Left cardiac atrium (tissue), 4 donors: ENCODE measurements at regions not wholly inside any gene's neighbourhood (a gene's known extent, or its start where the extent isn't known, plus 50 kb on each side); places are given as distances from the start of the nearest gene placed in this dataset.
"Not testable (repeated sequence)": the region's sequence is repeated elsewhere in the genome, so short reads cannot be mapped to it uniquely, and the experiment has no call there.

ENCODE experiments used
- ATAC-seq, 2 donors: fragments of 200-7000 bp; cut with Tn5 transposase; one replicate each; pipeline ENCODE4 v1.9.1; 2020; ENCODE audit warnings: mild to moderate bottlenecking in 2 of 2, moderate library complexity in 2 of 2
- DNase-seq: peaks from one replicate; pipeline ENCODE4 v3.0.0-alpha.2; 2020
- intact Hi-C, 2 donors: fragments of 100-400 bp; cut with DNase I; formaldehyde crosslinking; loops; one replicate each; pipeline versions ENCODE4 v1.14.1 to v1.15.1; 2022 to 2023
- donor health status: DM: no; HTN: yes; CAD: no.
- donor health status: DM: no; HTN: yes; CAD: no; lungs with severe emphysema.
- donor health status: DM: yes; HTN: yes; CAD: no.
- donor health status: Dilated cardiomyopathy.

DNA sequence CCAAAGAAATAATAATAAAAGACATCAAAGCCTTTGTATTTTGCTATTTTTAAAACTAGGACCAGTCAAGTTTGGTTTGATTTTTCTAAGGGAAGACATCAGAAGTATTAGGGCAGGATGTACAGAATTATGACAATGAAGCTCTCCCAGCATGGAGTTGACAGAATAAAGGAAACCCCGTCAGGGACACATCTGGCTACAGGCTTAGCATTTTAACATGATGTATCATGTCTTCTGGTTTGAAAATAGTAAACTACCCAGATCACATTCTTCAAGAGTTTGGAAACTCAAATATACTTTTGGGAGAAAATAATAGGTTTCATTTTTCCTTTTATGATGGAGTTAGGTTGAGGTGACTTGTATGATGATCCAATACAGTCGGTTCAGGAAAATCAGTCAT, 552.0 kb upstream of the CDH2 start:
- intact Hi-C loops = no loop called here
- DNase-seq (no peak), ATAC-seq (no peak)

- ATAC-seq, intact Hi-C loops, DNase-seq: not testable (repeated sequence)
Observed at GRCh38 chr18:28727189-28727588, 550.3 kb upstream of the CDH2 start.

DNA sequence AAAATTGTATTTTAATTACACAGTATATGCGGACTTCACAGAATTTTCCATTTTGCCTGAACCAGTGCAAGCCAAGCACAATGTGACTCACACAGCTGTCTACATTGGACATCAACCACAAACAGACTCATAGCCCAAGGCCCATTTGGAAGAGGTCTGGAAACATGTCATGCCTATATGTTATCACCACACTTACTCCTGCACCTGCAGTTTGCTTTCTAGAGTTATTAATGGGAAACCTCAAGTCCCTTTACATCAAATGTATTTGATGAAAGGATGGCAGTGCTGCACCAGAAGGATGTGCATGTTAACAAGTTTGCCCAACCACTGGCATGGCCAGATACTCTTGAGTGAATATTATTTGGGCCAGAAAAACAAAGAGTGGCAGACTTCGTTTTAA, 548.9 kb upstream of the CDH2 start:
- intact Hi-C loops = no loop called here
- DNase-seq = no peak
- no peak for ATAC-seq

GRCh38 chr18:28723506-28723905, 546.6 kb upstream of the CDH2 start:
- no peak for ATAC-seq
- intact Hi-C loops = no loop called here

DNA sequence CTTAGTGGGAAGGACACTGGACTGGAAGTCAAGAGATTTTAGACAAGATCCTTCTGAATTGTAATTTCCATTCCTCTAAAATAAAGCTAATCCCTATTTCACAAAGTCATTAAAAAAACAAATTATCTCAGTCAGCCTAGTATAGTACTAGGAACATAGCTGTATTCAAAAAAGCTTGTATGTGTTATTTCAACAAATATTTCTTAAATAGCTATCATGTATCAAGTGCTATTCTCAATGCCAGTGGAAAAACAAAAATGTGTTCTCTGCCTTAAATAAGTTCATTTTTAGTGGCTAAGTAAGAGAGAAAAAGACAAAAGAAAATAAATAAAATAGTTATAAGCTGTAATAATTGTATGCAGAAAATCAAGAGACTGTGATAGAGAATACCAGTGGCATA, 541.8 kb upstream of the CDH2 start:
- intact Hi-C loops = no loop called here
- ATAC-seq = no peak
- no peak for DNase-seq

More at GRCh38 chr18:28723506-28723905, 546.6 kb upstream of the CDH2 start:
- DNase-seq = no peak

DNA sequence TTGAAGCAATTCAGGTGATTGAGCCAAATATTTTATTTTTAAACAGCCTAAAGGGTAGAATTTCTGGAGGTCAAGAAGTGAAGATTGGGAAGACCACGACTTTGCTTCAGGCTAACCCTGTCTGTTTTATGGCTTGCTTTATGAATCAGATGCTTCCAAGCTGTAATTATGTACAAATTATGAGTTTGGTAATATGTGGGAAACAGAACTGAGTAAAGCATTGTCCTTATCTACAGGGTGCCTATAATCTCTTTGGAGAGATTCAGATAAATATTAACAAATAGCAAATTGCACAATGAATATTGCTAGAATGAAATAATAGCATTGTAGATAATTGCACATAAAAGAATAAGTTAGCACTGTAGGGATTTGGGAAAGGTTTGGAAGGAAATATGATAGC, 539.4 kb upstream of the CDH2 start:
- DNase-seq (no peak), ATAC-seq (no peak)
- intact Hi-C loops = no loop called here

GRCh38 chr18:28715206-28715605, 538.3 kb upstream of the CDH2 start:
- ATAC-seq = no peak
- intact Hi-C loops = no loop called here
- DNase-seq = no peak

DNA sequence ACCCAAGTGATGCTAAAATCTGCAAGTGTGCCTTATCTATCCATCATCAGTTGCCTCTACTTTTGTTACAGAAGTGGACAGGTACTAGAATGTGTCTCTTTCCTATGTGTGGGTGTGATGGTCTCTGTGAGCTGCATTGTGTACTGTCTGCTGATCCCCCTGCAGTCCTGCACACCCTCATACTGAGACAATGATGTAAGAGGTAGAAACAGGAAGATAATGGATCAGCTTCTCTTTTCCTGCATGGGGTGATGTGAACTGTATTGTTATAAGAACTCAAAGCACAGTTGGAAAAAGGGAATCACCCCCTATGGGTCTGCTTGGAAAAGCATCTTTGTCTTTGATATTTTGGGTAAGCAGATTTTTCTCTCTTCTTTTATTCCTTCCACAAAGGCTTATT, 537.6 kb upstream of the CDH2 start:
- intact Hi-C loops = no loop called here
- DNase-seq = no peak
- ATAC-seq = no peak

DNA sequence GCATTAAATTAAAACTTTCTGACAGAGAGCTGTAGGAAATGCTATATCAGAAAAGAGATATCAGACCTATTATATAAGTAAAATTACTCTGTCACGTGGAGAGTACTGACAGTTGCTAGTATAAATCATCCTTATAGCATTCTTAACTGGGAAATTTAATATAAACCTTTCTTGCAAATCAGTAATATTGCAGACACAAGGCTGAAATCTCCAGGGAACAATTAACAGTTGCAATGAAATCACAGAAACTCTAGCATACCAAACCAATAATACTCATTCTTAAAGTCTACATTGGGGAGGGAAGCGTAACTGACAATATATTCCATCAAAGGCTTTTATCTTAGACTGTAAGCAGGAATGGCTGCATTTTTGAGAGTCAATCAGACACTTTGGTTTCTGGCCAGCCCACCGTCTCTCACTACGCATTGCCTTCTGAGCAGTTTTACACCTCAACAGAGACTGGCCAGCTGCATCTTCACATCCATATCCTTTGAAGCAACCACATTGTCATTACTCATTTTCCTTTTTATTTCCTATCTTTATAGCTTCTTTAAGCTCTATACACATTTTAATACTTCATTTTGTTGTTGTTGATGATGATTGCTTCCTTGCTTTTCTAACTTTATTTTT, 536.0 kb upstream of the CDH2 start:
- DNase-seq = no peak
- ATAC-seq = no peak
- intact Hi-C loops = no loop called here

GRCh38 chr18:28712172-28712571, 535.2 kb upstream of the CDH2 start:
- DNase-seq (no peak), ATAC-seq (no peak)
- intact Hi-C loops = no loop called here

DNA sequence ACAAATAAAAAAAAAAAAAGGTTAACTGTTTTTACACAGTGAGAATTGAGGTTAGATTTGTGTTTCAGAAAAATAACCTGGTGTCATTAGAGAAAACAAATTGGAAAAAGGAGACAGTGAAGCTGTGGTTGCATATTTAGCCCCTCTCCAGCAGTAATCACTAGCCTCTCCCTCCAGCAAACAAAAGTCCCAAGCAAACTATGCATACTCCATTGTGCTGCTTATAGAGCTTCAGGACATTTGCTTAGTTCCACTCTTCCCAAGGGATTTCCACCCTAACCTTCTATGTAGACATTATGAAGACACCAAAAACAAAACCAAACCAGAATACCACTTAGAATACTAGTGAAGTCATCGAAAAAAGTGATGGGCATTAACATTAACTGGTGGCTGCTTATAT, 534.2 kb upstream of the CDH2 start:
- intact Hi-C loops = no loop called here
- DNase-seq = no peak
- ATAC-seq = no peak

DNA sequence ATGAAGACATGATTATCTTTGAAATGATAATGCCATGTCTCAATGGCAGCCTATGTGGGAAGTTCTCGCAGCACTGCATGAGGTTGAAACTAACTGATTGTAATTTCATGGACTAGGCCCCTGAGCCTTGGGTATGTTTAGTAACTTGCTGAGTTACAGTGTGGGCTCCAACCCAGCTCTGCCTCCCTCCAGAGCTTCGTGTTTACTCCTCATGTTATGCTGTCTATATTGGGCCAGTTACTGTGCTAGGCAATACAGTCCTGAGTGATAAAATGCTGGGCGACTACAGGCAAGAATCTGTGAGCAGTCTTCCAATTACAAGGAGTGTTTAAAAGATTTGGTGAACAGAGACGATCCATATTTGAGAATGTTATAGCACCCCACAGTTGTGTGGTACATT, 530.1 kb upstream of the CDH2 start:
- intact Hi-C loops = no loop called here
- ATAC-seq = no peak
- DNase-seq = no peak

GRCh38 chr18:28706397-28706796, 529.5 kb upstream of the CDH2 start:
- DNase-seq = no peak
- no peak for ATAC-seq
- intact Hi-C loops = no loop called here

DNA sequence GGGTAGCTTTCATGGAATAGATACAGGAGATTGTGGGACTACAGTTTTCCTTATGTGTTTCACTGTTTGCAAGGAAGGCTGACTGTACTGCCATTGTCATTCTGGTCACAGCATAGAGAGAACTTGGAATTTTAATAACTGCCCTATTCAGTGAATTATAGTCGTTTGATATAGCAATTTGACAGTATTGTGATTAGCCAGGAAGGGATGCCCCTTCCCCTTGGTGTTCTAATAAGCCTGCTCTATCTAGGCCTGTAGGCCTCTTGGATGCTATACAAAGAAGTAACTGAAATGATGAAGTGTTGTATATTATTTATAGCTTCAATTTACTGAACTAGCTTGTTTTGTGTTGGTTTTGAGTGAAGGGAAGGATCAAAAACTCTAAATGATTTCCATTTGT, 528.6 kb upstream of the CDH2 start:
- intact Hi-C loops = no loop called here
- ATAC-seq = no peak

GRCh38 chr18:28692337-28692736, 515.4 kb upstream of the CDH2 start:
- intact Hi-C loops = no loop called here
- ATAC-seq (no peak), DNase-seq (no peak)

More for the DNA sequence above, 528.6 kb upstream of the CDH2 start:
- no peak for DNase-seq

GRCh38 chr18:28691496-28691840, 514.5 kb upstream of the CDH2 start:
- no peak for ATAC-seq
- no peak for DNase-seq
- intact Hi-C loops = no loop called here

GRCh38 chr18:28690836-28691495, 514.0 kb upstream of the CDH2 start:
- DNase-seq (no peak), ATAC-seq (no peak)

DNA sequence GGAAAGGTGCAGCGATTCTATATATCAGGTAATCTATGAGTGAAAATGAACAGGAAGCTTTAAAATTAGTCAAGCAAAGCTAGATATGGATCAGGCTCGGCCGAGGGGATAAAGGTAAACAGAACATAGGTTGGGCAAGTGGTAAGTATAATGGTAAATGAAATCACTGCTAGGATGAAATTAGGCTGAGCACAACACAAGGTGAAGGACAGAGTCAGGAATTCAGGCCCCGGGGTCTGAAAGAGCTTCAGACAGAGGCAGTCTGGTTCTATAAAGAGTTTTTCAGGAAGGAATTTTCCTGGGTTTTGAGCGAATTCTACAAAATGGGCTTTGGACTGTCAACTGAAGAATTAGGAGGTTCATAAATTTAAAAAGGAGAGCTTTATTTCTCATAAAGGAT, 513.2 kb upstream of the CDH2 start:
- ATAC-seq = no peak
- no peak for DNase-seq
- intact Hi-C loops = no loop called here

More at GRCh38 chr18:28690836-28691495, 514.0 kb upstream of the CDH2 start:
- intact Hi-C loops = no loop called here

- ATAC-seq = no peak
- no peak for DNase-seq
- intact Hi-C loops = no loop called here
Observed at GRCh38 chr18:28689588-28689987, 512.7 kb upstream of the CDH2 start.

- intact Hi-C loops = no loop called here
- DNase-seq (no peak), ATAC-seq (no peak)
Observed at GRCh38 chr18:28684746-28685355, 507.9 kb upstream of the CDH2 start.

DNA sequence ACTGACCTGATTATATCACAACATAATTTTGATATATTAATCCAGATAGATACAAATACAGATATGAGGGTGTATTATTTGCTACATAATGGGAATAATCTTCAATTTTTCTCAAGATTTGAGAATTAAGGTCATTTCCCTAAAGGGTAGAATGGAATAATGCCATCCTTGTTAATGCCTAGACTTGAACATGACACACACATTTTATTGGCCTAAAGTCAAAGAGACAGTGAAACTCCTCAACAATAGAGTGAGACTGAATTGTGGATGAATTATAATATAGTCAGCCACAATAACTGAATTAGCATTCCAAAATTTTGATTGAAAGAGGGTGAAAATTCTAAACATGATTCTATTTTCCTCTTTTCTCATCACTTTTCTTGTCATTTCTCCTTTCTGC, 506.0 kb upstream of the CDH2 start:
- DNase-seq = no peak
- ATAC-seq = no peak
- intact Hi-C loops = no loop called here
